Naive thymus-derived CD4-positive, alpha-beta T cell (primary cell): ENCODE measurements at regions not wholly inside any gene's neighbourhood (a gene's known extent, or its start where the extent isn't known, plus 50 kb on each side); places are given as distances from the start of the nearest gene placed in this dataset.

Source experiments
- ATAC-seq: fragments of 150-1000 bp; cut with Tn5 transposase; 2 replicates; pipeline ENCODE4 v1.10.0; 2021; ENCODE audit warnings: mild to moderate bottlenecking, moderate library complexity
- CTCF ChIA-PET: fragments of 350-600 bp; sonication (Branson Sonifier 250); formaldehyde crosslinking; loops from one replicate; lab custom pipeline; 2021; ENCODE audit warnings: antibody characterized with exemption; lab: Charles Lee
- POLR2A ChIA-PET: fragments of 350-600 bp; sonication (Branson Sonifier 250); formaldehyde crosslinking; loops from one replicate; lab custom pipeline; 2021; ENCODE audit warnings: antibody characterized with exemption, inconsistent platforms; lab: Charles Lee
- DNase-seq, 9 donors: peaks; one replicate each; pipeline versions ENCODE4 v3.0.0 to v3.0.0-alpha.2; 2020 to 2022; ENCODE audit warnings: mixed read lengths in 1 of 9
- H3K27ac ChIP-seq: one replicate; pipeline ENCODE4 v1.7.0; 2013; ENCODE audit warnings: mild to moderate bottlenecking, low read depth, low read length, moderate library complexity
- H3K27me3 ChIP-seq, 2 donors: one replicate each; pipeline ENCODE4 v1.7.0; 2013; ENCODE audit warnings: low read length in 2 of 2, mild to moderate bottlenecking in 2 of 2, moderate library complexity in 2 of 2; ENCODE audit not compliant: control insufficient read depth in 2 of 2, insufficient read depth in 2 of 2
- H3K36me3 ChIP-seq, 3 experiments: 1 replicate in 2 of 3; 2 replicates in 1 of 3; pipeline ENCODE4 v1.7.0; 2013; ENCODE audit warnings: low read length in 3 of 3, mild to moderate bottlenecking in 3 of 3, moderate library complexity in 1 of 3; ENCODE audit not compliant: insufficient read depth in 3 of 3, control insufficient read depth in 2 of 3
- H3K4me1 ChIP-seq, 2 donors: one replicate each; pipeline ENCODE4 v1.7.0; 2013; ENCODE audit warnings: low read length in 2 of 2, mild to moderate bottlenecking in 2 of 2, moderate library complexity in 1 of 2; ENCODE audit not compliant: control insufficient read depth in 2 of 2, insufficient read depth in 2 of 2
- H3K4me3 ChIP-seq: 2 replicates; pipeline ENCODE4 v1.7.0; 2013; ENCODE audit warnings: mild to moderate bottlenecking, low read length
- H3K9me3 ChIP-seq, 3 experiments: 1 replicate in 2 of 3; 2 replicates in 1 of 3; pipeline ENCODE4 v1.7.0; 2013; ENCODE audit warnings: low read length in 3 of 3; ENCODE audit not compliant: control insufficient read depth in 2 of 3
- H3K27ac Mint-ChIP-seq, 9 donors: one replicate each; pipeline ENCODE4 v1.8.0; 2020 to 2022; ENCODE audit warnings: mixed read lengths in 9 of 9, mild to moderate bottlenecking in 8 of 9, moderate library complexity in 5 of 9, inconsistent platforms in 2 of 9
- H3K27me3 Mint-ChIP-seq, 5 donors: one replicate each; pipeline ENCODE4 v1.8.0; 2021 to 2022; ENCODE audit warnings: mixed read lengths in 5 of 5, mild to moderate bottlenecking in 1 of 5
- H3K36me3 Mint-ChIP-seq, 5 donors: one replicate each; pipeline ENCODE4 v1.8.0; 2020 to 2022; ENCODE audit warnings: mixed read lengths in 5 of 5, mild to moderate bottlenecking in 3 of 5, inconsistent platforms in 1 of 5
- H3K4me1 Mint-ChIP-seq, 7 donors: one replicate each; pipeline ENCODE4 v1.8.0; 2020 to 2022; ENCODE audit warnings: mixed read lengths in 7 of 7, mild to moderate bottlenecking in 3 of 7, inconsistent platforms in 1 of 7
- H3K4me3 Mint-ChIP-seq, 10 donors: one replicate each; pipeline ENCODE4 v1.8.0; 2020 to 2022; ENCODE audit warnings: mild to moderate bottlenecking in 10 of 10, mixed read lengths in 10 of 10, moderate library complexity in 6 of 10, inconsistent platforms in 2 of 10
- H3K9me3 Mint-ChIP-seq, 11 donors: one replicate each; pipeline ENCODE4 v1.8.0; 2020 to 2022; ENCODE audit warnings: mixed read lengths in 11 of 11, mild to moderate bottlenecking in 4 of 11, inconsistent platforms in 1 of 11, moderate library complexity in 1 of 11
- intact Hi-C, 2 donors: fragments of 100-400 bp; cut with micrococcal nuclease; formaldehyde crosslinking; loops; one replicate each; pipeline ENCODE4 v1.15.1; 2023

DNA sequence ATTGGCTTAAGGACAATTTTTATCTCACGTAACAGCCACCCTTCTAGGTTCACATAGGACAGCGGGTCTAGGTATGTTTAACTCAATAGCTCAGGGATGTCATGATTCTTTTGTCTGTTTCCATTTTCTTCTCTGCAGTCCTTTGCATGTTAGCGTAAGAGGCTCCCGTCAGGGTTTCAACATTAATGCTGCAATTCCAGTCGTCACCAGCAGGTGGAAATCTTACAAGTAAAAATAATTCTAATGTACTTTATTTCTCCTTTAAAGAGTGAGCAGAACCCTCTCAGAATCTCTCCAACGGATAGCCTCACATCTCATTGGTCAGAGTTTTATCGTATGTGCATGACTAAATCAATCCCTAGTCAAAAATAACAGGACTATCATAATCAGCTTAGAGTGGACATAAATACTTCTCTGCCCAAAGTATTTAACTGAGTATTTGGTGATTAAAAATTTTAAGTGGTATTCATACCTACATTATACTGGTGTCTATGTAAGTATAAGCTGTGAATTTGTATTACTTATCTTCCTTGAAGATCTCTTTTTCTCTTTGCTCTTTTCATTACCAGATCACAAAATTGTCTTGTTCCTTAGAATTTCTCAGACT is 487.2 kb upstream of the GCFC2 start:
- Mint-ChIP-seq H3K4me3 (no peak overlapping the region), H3K4me1 (no peaks in the 10 kb centered on the region), H3K27me3 (no peaks in the 10 kb centered on the region), H3K9me3 (peaks cover 0 to 5% (median 0%) of the 10 kb centered on the region in 11 donors), H3K27ac (no peak overlapping the region), H3K36me3 (no peaks in the 10 kb centered on the region)
- POLR2A ChIA-PET: no interaction called here
- ATAC-seq: no peak
- H3K36me3 ChIP-seq: no peaks in the 10 kb centered on the region
- CTCF ChIA-PET: interaction anchor here (0.7 kb wide), 1 partner anchor 228 kb away, joined by 3 read pairs; no protein-coding TSS in a partner anchor
- H3K9me3 ChIP-seq: no peaks in the 10 kb centered on the region
- no peak overlapping the region for H3K27ac ChIP-seq
- H3K4me3 ChIP-seq: no peak overlapping the region
- H3K4me1 ChIP-seq: no peaks in the 10 kb centered on the region
- H3K27me3 ChIP-seq: no peaks in the 10 kb centered on the region
- peak in 6 of 9 donors; percentile 1 to 25 (median 5) for DNase-seq
- intact Hi-C loops: loop anchor here in 1 of 2 donors (1.0 kb wide), 1 partner anchor 401 kb away; no protein-coding TSS in a partner anchor

DNA sequence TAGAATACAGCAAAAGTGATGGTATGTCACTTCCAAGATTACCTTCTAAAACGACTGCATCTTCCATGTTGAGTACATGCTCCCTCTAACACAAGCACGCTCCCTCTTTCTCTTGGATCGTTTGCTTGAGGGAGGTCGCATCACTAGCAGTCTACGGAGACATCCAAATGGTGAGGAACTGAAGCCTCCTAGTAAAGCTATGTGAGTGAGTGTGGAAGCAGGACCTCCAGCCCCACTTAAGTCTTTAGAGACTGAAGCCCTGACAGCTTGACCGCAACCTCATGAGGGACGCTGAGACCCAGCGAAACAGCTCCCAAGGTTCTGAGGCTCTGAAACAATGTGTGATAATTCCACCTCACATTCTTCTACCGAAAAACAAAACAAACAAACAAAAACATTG is 486.7 kb upstream of the GCFC2 start:
- H3K4me3 ChIP-seq: no peak overlapping the region
- H3K36me3 ChIP-seq: no peaks in the 10 kb centered on the region
- intact Hi-C loops: no loop called here
- no peaks in the 10 kb centered on the region for H3K4me1 ChIP-seq
- no peak overlapping the region for H3K4me3 Mint-ChIP-seq
- no peak for DNase-seq
- no peaks in the 10 kb centered on the region for H3K9me3 Mint-ChIP-seq
- no peaks in the 10 kb centered on the region for H3K27me3 ChIP-seq
- H3K9me3 ChIP-seq: no peaks in the 10 kb centered on the region
- no peaks in the 10 kb centered on the region for H3K27me3 Mint-ChIP-seq
- H3K4me1 Mint-ChIP-seq: no peaks in the 10 kb centered on the region
- H3K27ac Mint-ChIP-seq: no peak overlapping the region
- ChIA-PET CTCF (interaction anchor here (0.7 kb wide), 1 partner anchor 229 kb away, joined by 3 read pairs; no protein-coding TSS in a partner anchor), POLR2A (no interaction called here)
- no peaks in the 10 kb centered on the region for H3K36me3 Mint-ChIP-seq
- no peak for ATAC-seq
- no peak overlapping the region for H3K27ac ChIP-seq

DNA sequence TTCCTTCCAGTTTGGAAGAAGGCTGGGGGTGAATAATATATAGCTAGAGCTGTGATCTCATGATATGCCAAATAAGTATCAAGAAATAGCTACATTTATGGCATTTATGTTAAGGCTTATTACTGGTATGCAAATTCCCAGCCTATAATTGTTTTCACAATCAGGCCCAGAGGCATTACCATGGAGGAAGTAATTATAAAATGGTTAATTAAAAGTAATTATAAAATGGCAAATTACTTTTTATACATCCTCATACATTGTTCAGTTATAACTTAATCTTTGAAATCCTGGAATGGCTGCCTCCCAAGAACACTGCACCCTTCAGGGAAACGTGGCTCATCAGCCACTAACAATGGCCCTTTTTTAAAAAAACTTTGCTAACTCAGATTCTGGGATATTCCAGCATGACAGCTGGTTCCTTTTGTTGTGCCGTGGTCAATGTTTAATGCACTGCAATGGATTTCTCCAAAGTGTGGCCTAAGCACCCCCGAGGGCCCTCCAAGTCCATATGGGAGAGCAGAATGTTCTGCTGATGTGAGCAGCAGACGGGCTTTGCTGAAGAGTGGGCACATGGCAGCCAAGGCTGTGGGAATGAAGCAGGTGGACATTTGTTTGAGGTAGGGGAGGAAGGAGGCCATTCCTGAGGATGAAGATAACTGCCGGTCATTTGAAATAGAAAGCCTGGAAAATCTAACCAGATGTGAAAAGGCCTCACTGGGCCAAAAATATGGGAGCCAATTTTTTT is 483.5 kb upstream of the GCFC2 start:
- Mint-ChIP-seq H3K9me3 (peaks cover 0 to 5% (median 0%) of the 10 kb centered on the region in 11 donors), H3K4me1 (no peaks in the 10 kb centered on the region), H3K4me3 (no peak overlapping the region), H3K27me3 (no peaks in the 10 kb centered on the region), H3K27ac (no peak overlapping the region), H3K36me3 (no peaks in the 10 kb centered on the region)
- POLR2A ChIA-PET: no interaction called here
- CTCF ChIA-PET: no interaction called here
- intact Hi-C loops: no loop called here
- H3K27ac ChIP-seq: no peak overlapping the region
- no peaks in the 10 kb centered on the region for H3K36me3 ChIP-seq
- H3K4me1 ChIP-seq: no peaks in the 10 kb centered on the region
- no peaks in the 10 kb centered on the region for H3K27me3 ChIP-seq
- no peaks in the 10 kb centered on the region for H3K9me3 ChIP-seq
- DNase-seq (no peak), ATAC-seq (no peak)
- H3K4me3 ChIP-seq: no peak overlapping the region

DNA sequence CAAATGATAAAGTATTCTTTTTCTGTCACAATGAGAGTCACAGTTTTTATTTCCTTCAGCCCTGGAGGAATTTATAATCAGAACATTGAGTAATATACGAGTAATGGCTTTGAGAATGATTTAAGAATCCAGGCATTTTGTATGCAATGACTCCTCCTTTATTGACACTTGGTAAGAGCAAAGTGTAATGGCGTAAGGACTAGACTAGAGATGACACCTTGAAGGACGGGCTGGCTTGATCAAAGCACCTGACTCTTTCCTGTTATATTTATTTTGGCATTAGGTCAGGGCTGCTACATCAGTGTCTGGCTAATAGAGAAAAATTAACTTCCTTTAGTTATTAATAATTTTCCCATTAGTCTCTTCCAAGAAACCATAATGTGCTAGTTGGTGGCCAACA is 482.4 kb upstream of the GCFC2 start:
- POLR2A ChIA-PET: no interaction called here

DNA sequence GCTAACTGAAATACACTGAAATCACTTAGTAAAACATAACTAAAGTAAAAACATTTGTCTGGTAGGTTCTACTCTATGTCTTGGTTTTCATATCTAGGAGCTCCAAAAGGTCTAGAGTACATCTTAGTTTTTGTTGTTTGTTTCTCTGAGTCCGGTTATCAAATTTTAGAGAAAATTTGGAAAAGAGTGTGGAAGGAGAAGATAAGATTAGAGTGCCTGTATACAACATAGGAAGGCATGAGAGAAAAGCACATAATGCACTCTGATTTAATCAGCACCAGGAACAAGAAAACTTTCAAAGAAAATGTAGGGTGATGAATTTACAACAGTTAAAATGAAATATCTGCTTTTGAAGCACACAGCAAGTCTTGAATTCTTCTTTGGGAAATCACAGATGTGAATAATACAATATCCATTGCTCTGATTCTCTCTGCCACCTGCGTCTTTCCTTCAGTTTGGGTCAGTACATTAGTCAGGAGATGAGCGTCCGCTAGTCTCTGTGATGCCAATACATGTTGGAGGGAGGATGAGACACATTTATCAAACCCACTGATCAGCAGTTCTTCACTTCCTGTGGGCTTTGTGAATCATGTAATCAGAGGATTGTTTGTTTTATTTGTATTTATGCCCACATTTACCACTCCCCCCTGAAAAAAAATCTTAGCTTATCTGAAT is 477.8 kb upstream of the GCFC2 start:
- Histone ChIP-seq H3K9me3 (no peaks in the 10 kb centered on the region), H3K36me3 (no peaks in the 10 kb centered on the region), H3K4me1 (no peaks in the 10 kb centered on the region), H3K27ac (no peak overlapping the region), H3K4me3 (no peak overlapping the region), H3K27me3 (no peaks in the 10 kb centered on the region)
- ChIA-PET CTCF (no interaction called here), POLR2A (no interaction called here)
- H3K27ac Mint-ChIP-seq: no peak overlapping the region
- ATAC-seq (no peak), DNase-seq (no peak)
- intact Hi-C loops: no loop called here
- H3K27me3 Mint-ChIP-seq: no peaks in the 10 kb centered on the region
- H3K36me3 Mint-ChIP-seq: no peaks in the 10 kb centered on the region
- no peaks in the 10 kb centered on the region for H3K4me1 Mint-ChIP-seq
- no peak overlapping the region for H3K4me3 Mint-ChIP-seq
- peaks cover 0 to 10% (median 3%) of the 10 kb centered on the region in 11 donors for H3K9me3 Mint-ChIP-seq

More for the DNA sequence above, 482.4 kb upstream of the GCFC2 start:
- intact Hi-C loops: no loop called here
- no peak for ATAC-seq
- Histone ChIP-seq H3K27ac (no peak overlapping the region), H3K4me1 (no peaks in the 10 kb centered on the region), H3K9me3 (no peaks in the 10 kb centered on the region), H3K36me3 (no peaks in the 10 kb centered on the region), H3K4me3 (no peak overlapping the region), H3K27me3 (no peaks in the 10 kb centered on the region)
- CTCF ChIA-PET: no interaction called here
- H3K4me1 Mint-ChIP-seq: no peaks in the 10 kb centered on the region
- no peaks in the 10 kb centered on the region for H3K27me3 Mint-ChIP-seq
- H3K36me3 Mint-ChIP-seq: no peaks in the 10 kb centered on the region
- no peak overlapping the region for H3K27ac Mint-ChIP-seq
- peaks cover 0 to 5% (median 0%) of the 10 kb centered on the region in 11 donors for H3K9me3 Mint-ChIP-seq
- DNase-seq: no peak
- no peak overlapping the region for H3K4me3 Mint-ChIP-seq

DNA sequence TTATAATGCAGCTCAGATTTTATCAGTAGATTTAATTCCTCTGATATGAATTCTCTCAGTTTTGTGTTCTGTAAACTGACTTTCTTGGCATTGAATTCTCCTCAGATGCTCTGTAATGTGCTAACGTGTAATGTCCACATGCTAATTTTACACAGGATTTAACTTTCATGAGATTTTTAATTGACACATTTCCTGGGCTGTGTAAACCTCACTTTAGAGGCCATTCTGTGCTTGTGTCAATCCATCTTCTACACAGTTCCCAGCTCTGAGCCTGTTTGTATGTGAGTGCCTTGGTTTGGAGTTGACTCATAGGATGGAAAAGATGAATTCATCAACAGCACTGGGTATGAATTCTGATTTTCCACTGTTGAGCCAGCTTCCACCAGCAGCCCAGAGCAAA is 476.7 kb upstream of the GCFC2 start:
- Histone ChIP-seq H3K36me3 (no peaks in the 10 kb centered on the region), H3K4me1 (no peaks in the 10 kb centered on the region), H3K27me3 (no peaks in the 10 kb centered on the region), H3K27ac (no peak overlapping the region), H3K4me3 (no peak overlapping the region), H3K9me3 (no peaks in the 10 kb centered on the region)
- POLR2A ChIA-PET: no interaction called here
- H3K27me3 Mint-ChIP-seq: no peaks in the 10 kb centered on the region
- peaks cover 0 to 10% (median 3%) of the 10 kb centered on the region in 11 donors for H3K9me3 Mint-ChIP-seq
- intact Hi-C loops: no loop called here
- DNase-seq: no peak
- H3K4me3 Mint-ChIP-seq: no peak overlapping the region
- no peaks in the 10 kb centered on the region for H3K36me3 Mint-ChIP-seq
- CTCF ChIA-PET: no interaction called here
- H3K27ac Mint-ChIP-seq: no peak overlapping the region
- H3K4me1 Mint-ChIP-seq: no peaks in the 10 kb centered on the region
- ATAC-seq: no peak
